ENCODE measurements at regions not wholly inside any gene's neighbourhood (a gene's known extent, or its start where the extent isn't known, plus 50 kb on each side); places are given as distances from the start of the nearest gene placed in this dataset.

DNA sequence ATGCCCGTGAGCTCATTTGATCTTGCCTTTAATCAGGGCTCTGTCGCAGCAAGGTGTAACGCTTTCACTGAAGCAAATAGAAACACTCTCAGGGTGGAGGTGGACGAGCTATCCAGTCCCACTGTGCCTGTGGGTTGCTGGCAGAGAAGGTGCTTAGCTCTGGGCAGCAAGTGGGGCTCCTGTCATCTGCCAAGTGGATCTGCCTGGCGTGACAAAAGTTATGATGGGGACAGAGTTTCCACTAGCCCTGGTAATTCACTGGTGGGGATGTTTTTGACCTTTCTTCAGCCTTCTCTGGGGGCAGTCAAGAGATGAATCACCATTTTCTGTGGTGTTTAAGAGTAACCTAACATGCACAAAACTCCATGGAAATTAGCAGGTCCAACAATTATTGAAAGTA lies 71.3 kb upstream of the EDEM3 start:
- no peak overlapping the region for H3K4me3 ChIP-seq (ENCODE audit: low read depth, low read length)
- H3K9me3 ChIP-seq (ENCODE audit: control insufficient read depth, insufficient read depth, low read depth, low read length) = no peaks in the 10 kb centered on the region
- POLR2A ChIA-PET = no interaction called here
- CTCF ChIA-PET = interaction anchor here (0.6 kb wide), 1 partner anchor 152 kb away, joined by 3 read pairs; no protein-coding TSS in a partner anchor
- no peaks in the 10 kb centered on the region for H3K36me3 ChIP-seq (ENCODE audit: control insufficient read depth in 2 of 2, insufficient read depth in 1 of 2, low read length in 2 of 2)
- peaks cover 7% of the 10 kb centered on the region for H3K4me1 ChIP-seq (ENCODE audit: control insufficient read depth, insufficient read depth, low read length)
- TF ChIP-seq ZBTB21 (tag by site-specific recombination; IDR thresholded peaks at IDR 0.05) (no peak), EGR2 (tag by site-specific recombination; IDR thresholded peaks at IDR 0.05; ENCODE audit: low read depth) (no peak), ZNF777 (tag by site-specific recombination; IDR thresholded peaks at IDR 0.05; ENCODE audit: borderline replicate concordance) (no peak), ZNF530 (tag by site-specific recombination; IDR thresholded peaks at IDR 0.05; ENCODE audit: low read depth) (no peak), ZNF560 (tag by site-specific recombination; IDR thresholded peaks at IDR 0.05; ENCODE audit: borderline replicate concordance) (no peak), ZNF211 (tag by site-specific recombination; IDR thresholded peaks at IDR 0.05; ENCODE audit: low read depth) (no peak), GLIS1 (tag by site-specific recombination; IDR thresholded peaks at IDR 0.05) (no peak), ZNF16 (tag by site-specific recombination; IDR thresholded peaks at IDR 0.05; ENCODE audit: low read depth) (no peak), ZNF114 (tag by site-specific recombination; IDR thresholded peaks at IDR 0.05) (no peak)
- H3K27ac ChIP-seq (ENCODE audit: extremely low read depth, low read depth, low read length) = no peak overlapping the region

GRCh38 chr1:184825571-184825970 lies 70.9 kb upstream of the EDEM3 start:
- no peaks in the 10 kb centered on the region for H3K9me3 ChIP-seq (ENCODE audit: control insufficient read depth, insufficient read depth, low read depth, low read length)
- TF ChIP-seq ZNF530 (tag by site-specific recombination; IDR thresholded peaks at IDR 0.05; ENCODE audit: low read depth) (no peak), ZNF416 (tag by site-specific recombination; IDR thresholded peaks at IDR 0.05) (no peak), ZNF138 (tag by site-specific recombination; IDR thresholded peaks at IDR 0.05; ENCODE audit: borderline replicate concordance) (no peak), ZSCAN23 (tag by site-specific recombination; IDR thresholded peaks at IDR 0.05) (no peak), REST (tag by site-specific recombination; IDR thresholded peaks at IDR 0.05) (no peak), IKZF3 (tag by site-specific recombination; IDR thresholded peaks at IDR 0.05) (no peak), ZNF48 (tag by site-specific recombination; IDR thresholded peaks at IDR 0.05) (no peak), YY2 (tag by site-specific recombination; IDR thresholded peaks at IDR 0.05) (no peak)
- ChIA-PET CTCF (no interaction called here), POLR2A (no interaction called here)
- no peaks in the 10 kb centered on the region for H3K36me3 ChIP-seq (ENCODE audit: control insufficient read depth in 2 of 2, insufficient read depth in 1 of 2, low read length in 2 of 2)
- peaks cover 7% of the 10 kb centered on the region for H3K4me1 ChIP-seq (ENCODE audit: control insufficient read depth, insufficient read depth, low read length)
- H3K4me3 ChIP-seq (ENCODE audit: low read depth, low read length) = no peak overlapping the region
- no peak overlapping the region for H3K27ac ChIP-seq (ENCODE audit: extremely low read depth, low read depth, low read length)

GRCh38 chr1:184824691-184825323 lies 70.1 kb upstream of the EDEM3 start:
- CTCF ChIA-PET = no interaction called here
- TF ChIP-seq GLI4 (tag by site-specific recombination; IDR thresholded peaks at IDR 0.05) (no peak), ZNF211 (tag by site-specific recombination; IDR thresholded peaks at IDR 0.05; ENCODE audit: low read depth) (no peak), ZBTB10 (tag by site-specific recombination; IDR thresholded peaks at IDR 0.05) (no peak), ZNF747 (tag by site-specific recombination; IDR thresholded peaks at IDR 0.05) (no peak), ZXDB (tag by site-specific recombination; IDR thresholded peaks at IDR 0.05) (no peak), MZF1 (tag by site-specific recombination; IDR thresholded peaks at IDR 0.05; ENCODE audit: borderline replicate concordance) (no peak), ZNF23 (tag by site-specific recombination; IDR thresholded peaks at IDR 0.05; ENCODE audit: borderline replicate concordance) (no peak), ZNF350 (tag by site-specific recombination; IDR thresholded peaks at IDR 0.05) (no peak)
- Histone ChIP-seq H3K4me1 (ENCODE audit: control insufficient read depth, insufficient read depth, low read length) (peaks cover 7% of the 10 kb centered on the region), H3K27ac (ENCODE audit: extremely low read depth, low read depth, low read length) (no peak overlapping the region), H3K36me3 (ENCODE audit: control insufficient read depth in 2 of 2, insufficient read depth in 1 of 2, low read length in 2 of 2) (no peaks in the 10 kb centered on the region), H3K4me3 (ENCODE audit: low read depth, low read length) (no peak overlapping the region), H3K9me3 (ENCODE audit: control insufficient read depth, insufficient read depth, low read depth, low read length) (no peaks in the 10 kb centered on the region)
- POLR2A ChIA-PET = no interaction called here
